ENCODE measurements at regions not wholly inside any gene's neighbourhood (a gene's known extent, or its start where the extent isn't known, plus 50 kb on each side); places are given as distances from the start of the nearest gene placed in this dataset.
A peak's percentile ranks its signal among the peaks of the same experiment; 100 is the strongest.

- Mint-ChIP-seq H3K36me3 (no peaks in the 10 kb centered on the region), H3K9me3 (no peaks in the 10 kb centered on the region), H3K27me3 (ENCODE audit: insufficient read depth, low read depth) (peaks cover 19% of the 10 kb centered on the region), H3K4me3 (no peak overlapping the region), H3K4me1 (peaks cover 34% of the 10 kb centered on the region), H3K27ac (peak overlapping the region; percentile 60)
- H2AFZ ChIP-seq (replicated peaks) = no peak overlapping the region
- H3F3A ChIP-seq (ENCODE audit: low read depth) = peaks cover 6% of the 10 kb centered on the region
- H4K20me1 ChIP-seq (ENCODE audit: low read depth) = peaks cover 2% of the 10 kb centered on the region
- peaks cover 20% of the 10 kb centered on the region for H3K4me1 ChIP-seq
- no peak overlapping the region for H3K27ac ChIP-seq
- TF ChIP-seq EZH2phosphoT487 (IDR thresholded peaks at IDR 0.05) = no peak
- TF ChIP-seq CTCF (IDR thresholded peaks at IDR 0.05) = no peak
- TF ChIP-seq EZH2 (IDR thresholded peaks at IDR 0.05) = no peak
- H3K4me2 ChIP-seq = no peak overlapping the region
- H3K9ac ChIP-seq = no peak overlapping the region
- no peaks in the 10 kb centered on the region for H3K79me2 ChIP-seq (ENCODE audit: low read depth)
- no peak for DNase-seq (ENCODE audit: low spot score)
- no peaks in the 10 kb centered on the region for H3K9me3 ChIP-seq (ENCODE audit: low read depth)
- no peak overlapping the region for H3K4me3 ChIP-seq
- no peaks in the 10 kb centered on the region for H3K36me3 ChIP-seq
- no peaks in the 10 kb centered on the region for H3K27me3 ChIP-seq
These were observed 73.0 kb upstream of the SHISAL1 start for GRCh38 chr22:44385781-44386180.

GRCh38 chr22:44385296-44385610 lies 72.5 kb upstream of the SHISAL1 start:
- H3K27ac Mint-ChIP-seq = peak overlapping the region; percentile 60
- Histone ChIP-seq H3K9ac (no peak overlapping the region), H3K4me2 (no peak overlapping the region), H3K36me3 (no peaks in the 10 kb centered on the region), H3K27me3 (no peaks in the 10 kb centered on the region), H3F3A (ENCODE audit: low read depth) (peaks cover 7% of the 10 kb centered on the region), H3K27ac (no peak overlapping the region), H4K20me1 (ENCODE audit: low read depth) (peaks cover 2% of the 10 kb centered on the region), H3K4me3 (no peak overlapping the region), H3K9me3 (ENCODE audit: low read depth) (no peaks in the 10 kb centered on the region), H3K4me1 (peaks cover 24% of the 10 kb centered on the region), H3K79me2 (ENCODE audit: low read depth) (no peaks in the 10 kb centered on the region), H2AFZ (replicated peaks) (no peak overlapping the region)
- H3K27me3 Mint-ChIP-seq (ENCODE audit: insufficient read depth, low read depth) = peaks cover 16% of the 10 kb centered on the region
- peaks cover 33% of the 10 kb centered on the region for H3K4me1 Mint-ChIP-seq
- TF ChIP-seq EZH2 (IDR thresholded peaks at IDR 0.05) (no peak), CTCF (IDR thresholded peaks at IDR 0.05) (no peak), EZH2phosphoT487 (IDR thresholded peaks at IDR 0.05) (no peak)
- no peaks in the 10 kb centered on the region for H3K36me3 Mint-ChIP-seq
- H3K9me3 Mint-ChIP-seq = no peaks in the 10 kb centered on the region
- H3K4me3 Mint-ChIP-seq = no peak overlapping the region
- DNase-seq (ENCODE audit: low spot score) = no peak

GRCh38 chr22:44384563-44385295 lies 72.0 kb upstream of the SHISAL1 start:
- TF ChIP-seq CTCF (IDR thresholded peaks at IDR 0.05) (no peak), EZH2 (IDR thresholded peaks at IDR 0.05) (no peak), EZH2phosphoT487 (IDR thresholded peaks at IDR 0.05) (no peak)

More at GRCh38 chr22:44384563-44385295, 72.0 kb upstream of the SHISAL1 start:
- no peak overlapping the region for H3K4me2 ChIP-seq
- no peaks in the 10 kb centered on the region for H3K79me2 ChIP-seq (ENCODE audit: low read depth)
- no peak overlapping the region for H2AFZ ChIP-seq (replicated peaks)
- peaks cover 2% of the 10 kb centered on the region for H4K20me1 ChIP-seq (ENCODE audit: low read depth)
- no peaks in the 10 kb centered on the region for H3K9me3 ChIP-seq (ENCODE audit: low read depth)
- peaks cover 33% of the 10 kb centered on the region for H3K4me1 Mint-ChIP-seq
- H3K9ac ChIP-seq = no peak overlapping the region
- H3K27ac ChIP-seq = no peak overlapping the region
- peaks cover 19% of the 10 kb centered on the region for H3K27me3 Mint-ChIP-seq (ENCODE audit: insufficient read depth, low read depth)
- no peaks in the 10 kb centered on the region for H3K36me3 Mint-ChIP-seq
- no peak overlapping the region for H3K4me3 ChIP-seq
- peaks cover 24% of the 10 kb centered on the region for H3K4me1 ChIP-seq
- no peak for DNase-seq (ENCODE audit: low spot score)
- no peaks in the 10 kb centered on the region for H3K9me3 Mint-ChIP-seq
- H3K27ac Mint-ChIP-seq = no peak overlapping the region
- H3K4me3 Mint-ChIP-seq = no peak overlapping the region
- no peaks in the 10 kb centered on the region for H3K36me3 ChIP-seq
- peaks cover 7% of the 10 kb centered on the region for H3F3A ChIP-seq (ENCODE audit: low read depth)
- no peaks in the 10 kb centered on the region for H3K27me3 ChIP-seq

Measured in neural progenitor cell (in vitro differentiated cells).